Activated T-helper 1 cell treated with Interleukin-2 at 50 U/mL for 16 hours (primary cell): ENCODE measurements at regions not wholly inside any gene's neighbourhood (a gene's known extent, or its start where the extent isn't known, plus 50 kb on each side); places are given as distances from the start of the nearest gene placed in this dataset.

ENCODE experiments used
- DNase-seq: peaks from one replicate; pipeline ENCODE4 v3.0.0-alpha.2; 2020; ENCODE audit warnings: low read depth

- DNase-seq: no peak
Measured at GRCh38 chr2:105449076-105449475, 50.2 kb upstream of the FHL2 start.
